ENCODE measurements at regions not wholly inside any gene's neighbourhood (a gene's known extent, or its start where the extent isn't known, plus 50 kb on each side); places are given as distances from the start of the nearest gene placed in this dataset.

GRCh38 chr1:230016159-230016558 is 50.9 kb upstream of the GALNT2 start:
- TF ChIP-seq, protein P1, sequence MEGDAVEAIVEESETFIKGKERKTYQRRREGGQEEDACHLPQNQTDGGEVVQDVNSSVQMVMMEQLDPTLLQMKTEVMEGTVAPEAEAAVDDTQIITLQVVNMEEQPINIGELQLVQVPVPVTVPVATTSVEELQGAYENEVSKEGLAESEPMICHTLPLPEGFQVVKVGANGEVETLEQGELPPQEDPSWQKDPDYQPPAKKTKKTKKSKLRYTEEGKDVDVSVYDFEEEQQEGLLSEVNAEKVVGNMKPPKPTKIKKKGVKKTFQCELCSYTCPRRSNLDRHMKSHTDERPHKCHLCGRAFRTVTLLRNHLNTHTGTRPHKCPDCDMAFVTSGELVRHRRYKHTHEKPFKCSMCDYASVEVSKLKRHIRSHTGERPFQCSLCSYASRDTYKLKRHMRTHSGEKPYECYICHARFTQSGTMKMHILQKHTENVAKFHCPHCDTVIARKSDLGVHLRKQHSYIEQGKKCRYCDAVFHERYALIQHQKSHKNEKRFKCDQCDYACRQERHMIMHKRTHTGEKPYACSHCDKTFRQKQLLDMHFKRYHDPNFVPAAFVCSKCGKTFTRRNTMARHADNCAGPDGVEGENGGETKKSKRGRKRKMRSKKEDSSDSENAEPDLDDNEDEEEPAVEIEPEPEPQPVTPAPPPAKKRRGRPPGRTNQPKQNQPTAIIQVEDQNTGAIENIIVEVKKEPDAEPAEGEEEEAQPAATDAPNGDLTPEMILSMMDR (IDR thresholded peaks at IDR 0.05; ENCODE audit: low read depth, low read length): no peak
- no peak for TF ChIP-seq EZH2phosphoT487 (IDR thresholded peaks at IDR 0.05; ENCODE audit: low read depth)

Measured in OCI-LY3 (cell line).